Neural cell (in vitro differentiated cells): ENCODE measurements at regions not wholly inside any gene's neighbourhood (a gene's known extent, or its start where the extent isn't known, plus 50 kb on each side); places are given as distances from the start of the nearest gene placed in this dataset.

ENCODE experiments used
- H2AFZ ChIP-seq: fragments of 200-600, 300-800 bp; sonication (generic), shearing (Covaris generic); 2 replicates; pipeline ENCODE4 v1.6.0; 2014; ENCODE audit warnings: low read depth, mild to moderate bottlenecking, antibody characterized with exemption, low read length, moderate library complexity
- H3F3A ChIP-seq: fragments of 200-600 bp; shearing (Covaris generic); 2 replicates; pipeline ENCODE4 v1.6.1; 2016; ENCODE audit warnings: mild to moderate bottlenecking, moderate library complexity, mixed read lengths, antibody characterized with exemption, low read length; ENCODE audit not compliant: insufficient read depth, poor library complexity, severe bottlenecking
- H3K27ac ChIP-seq: fragments of 200-600, 300-800 bp; sonication (generic), shearing (Covaris generic); 2 replicates; pipeline ENCODE4 v1.5.1; 2014; ENCODE audit warnings: mild to moderate bottlenecking, low read length, moderate library complexity
- H3K27me3 ChIP-seq: fragments of 300-800, 200-600 bp; sonication (generic), shearing (Covaris generic); 2 replicates; pipeline ENCODE4 v1.6.0; 2014; ENCODE audit warnings: mild to moderate bottlenecking, low read depth, low read length, moderate library complexity; ENCODE audit not compliant: insufficient read depth
- H3K36me3 ChIP-seq: fragments of 300-800, 200-600 bp; sonication (generic), shearing (Covaris generic); 2 replicates; pipeline ENCODE4 v1.5.1; 2014; ENCODE audit warnings: mild to moderate bottlenecking, antibody characterized with exemption, low read length, moderate library complexity; ENCODE audit not compliant: insufficient read depth
- H3K4me2 ChIP-seq: fragments of 300-800, 200-600 bp; sonication (generic), shearing (Covaris generic); 2 replicates; pipeline ENCODE4 v1.6.0; 2014; ENCODE audit warnings: mild to moderate bottlenecking, low read length
- H3K4me3 ChIP-seq: fragments of 300-800, 200-600 bp; sonication (generic), shearing (Covaris generic); 2 replicates; pipeline ENCODE4 v1.5.1; 2014; ENCODE audit warnings: mild to moderate bottlenecking, low read length, moderate library complexity
- H3K79me2 ChIP-seq: fragments of 200-600 bp; shearing (Covaris generic); replicated peaks from 2 replicates; pipeline ENCODE4 v1.6.0; 2014; ENCODE audit warnings: mild to moderate bottlenecking, low read length, moderate library complexity; ENCODE audit not compliant: insufficient read depth
- H3K9ac ChIP-seq: fragments of 300-800, 200-600 bp; sonication (generic), shearing (Covaris generic); 2 replicates; pipeline ENCODE4 v1.6.1; 2016; ENCODE audit warnings: mild to moderate bottlenecking, low read length, mixed read lengths
- H3K9me2 ChIP-seq: fragments of 200-600 bp; shearing (Covaris generic); 2 replicates; pipeline ENCODE4 v1.6.1; 2016; ENCODE audit warnings: mild to moderate bottlenecking, low read length, mixed read lengths; ENCODE audit not compliant: insufficient read depth
- H3K9me3 ChIP-seq: fragments of 200-600, 300-800 bp; sonication (generic), shearing (Covaris generic); 2 replicates; pipeline ENCODE4 v1.6.1; 2016; ENCODE audit warnings: mild to moderate bottlenecking, mixed run types, low read length, moderate library complexity, mixed read lengths
- H4K20me1 ChIP-seq: fragments of 200-600 bp; shearing (Covaris generic); 2 replicates; pipeline ENCODE4 v1.6.1; 2016; ENCODE audit warnings: mild to moderate bottlenecking, mixed run types; ENCODE audit not compliant: insufficient read depth
- EP300 ChIP-seq: fragments of 450-650 bp; conservative IDR thresholded peaks from 2 replicates; pipeline ENCODE4 v1.6.1; 2014; ENCODE audit warnings: antibody characterized with exemption, mild to moderate bottlenecking, moderate library complexity; ENCODE audit not compliant: poor library complexity, severe bottlenecking
- EZH2 ChIP-seq: fragments of 200-600, 300-800 bp; shearing (Covaris generic), sonication (generic); IDR thresholded peaks from 2 replicates; pipeline ENCODE4 v1.6.1; 2014; ENCODE audit warnings: antibody characterized with exemption, low read length, borderline replicate concordance, mild to moderate bottlenecking; ENCODE audit not compliant: insufficient read depth, poor library complexity, severe bottlenecking
- MXI1 ChIP-seq: fragments of 450-650 bp; conservative IDR thresholded peaks from 2 replicates; pipeline ENCODE4 v1.6.1; 2014; ENCODE audit warnings: antibody characterized with exemption, mild to moderate bottlenecking; ENCODE audit not compliant: poor library complexity, severe bottlenecking
- POLR2AphosphoS5 ChIP-seq: IDR thresholded peaks from 2 replicates; pipeline ENCODE4 v1.6.1; 2012
- RAD21 ChIP-seq: fragments of 450-650 bp; conservative IDR thresholded peaks from 2 replicates; pipeline ENCODE4 v1.6.1; 2014; ENCODE audit warnings: antibody characterized with exemption, mild to moderate bottlenecking, moderate library complexity
- SMC3 ChIP-seq: fragments of 450-650 bp; conservative IDR thresholded peaks from 2 replicates; pipeline ENCODE4 v1.6.1; 2014; ENCODE audit warnings: antibody characterized with exemption, mild to moderate bottlenecking, moderate library complexity; ENCODE audit not compliant: poor library complexity
- TAF1 ChIP-seq: IDR thresholded peaks from 2 replicates; pipeline ENCODE4 v1.6.1; 2012; ENCODE audit warnings: low read depth
- TF ChIP-seq, protein P1 (sequence below): fragments of 450-650 bp; IDR thresholded peaks from 2 replicates; pipeline ENCODE4 v1.5.1; 2014; ENCODE audit warnings: antibody characterized with exemption, mild to moderate bottlenecking, moderate library complexity; ENCODE audit not compliant: poor library complexity, severe bottlenecking
- TF ChIP-seq, protein P2 (sequence below): IDR thresholded peaks from 2 replicates; pipeline ENCODE4 v1.6.1; 2012; ENCODE audit warnings: borderline replicate concordance

DNA sequence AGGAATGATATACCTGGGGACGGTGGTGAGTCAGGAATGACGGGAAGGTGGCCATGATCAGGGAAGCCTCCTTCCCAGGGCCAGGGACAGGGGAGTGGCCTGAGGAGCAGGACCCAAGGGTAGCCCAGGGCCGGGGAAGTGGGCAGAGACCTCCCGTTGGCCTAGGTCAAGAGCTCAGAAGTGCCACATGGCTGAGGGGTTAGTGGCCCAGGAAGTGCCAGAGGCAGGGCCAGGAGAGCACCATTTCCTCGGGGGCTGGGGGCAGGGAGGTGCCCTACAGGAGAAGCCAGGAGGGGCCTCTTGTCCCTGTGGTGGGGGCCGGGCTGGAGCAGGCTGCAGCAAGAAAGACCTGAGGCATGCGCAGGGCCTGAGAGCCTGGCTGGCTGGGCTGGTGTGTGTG, 152.3 kb upstream of the ZSWIM2 start:
- Histone ChIP-seq H3K4me2 (no peak overlapping the region), H3F3A (no peaks in the 10 kb centered on the region), H4K20me1 (no peaks in the 10 kb centered on the region), H3K79me2 (no peaks in the 10 kb centered on the region), H2AFZ (no peak overlapping the region), H3K27ac (no peak overlapping the region), H3K4me3 (no peak overlapping the region), H3K9me2 (no peaks in the 10 kb centered on the region), H3K9me3 (no peaks in the 10 kb centered on the region), H3K27me3 (no peaks in the 10 kb centered on the region), H3K36me3 (no peaks in the 10 kb centered on the region), H3K9ac (no peak overlapping the region)
- TF ChIP-seq MXI1 (no peak), TAF1 (no peak), EZH2 (no peak), RAD21 (no peak), SMC3 (no peak)
- TF ChIP-seq, protein P1, sequence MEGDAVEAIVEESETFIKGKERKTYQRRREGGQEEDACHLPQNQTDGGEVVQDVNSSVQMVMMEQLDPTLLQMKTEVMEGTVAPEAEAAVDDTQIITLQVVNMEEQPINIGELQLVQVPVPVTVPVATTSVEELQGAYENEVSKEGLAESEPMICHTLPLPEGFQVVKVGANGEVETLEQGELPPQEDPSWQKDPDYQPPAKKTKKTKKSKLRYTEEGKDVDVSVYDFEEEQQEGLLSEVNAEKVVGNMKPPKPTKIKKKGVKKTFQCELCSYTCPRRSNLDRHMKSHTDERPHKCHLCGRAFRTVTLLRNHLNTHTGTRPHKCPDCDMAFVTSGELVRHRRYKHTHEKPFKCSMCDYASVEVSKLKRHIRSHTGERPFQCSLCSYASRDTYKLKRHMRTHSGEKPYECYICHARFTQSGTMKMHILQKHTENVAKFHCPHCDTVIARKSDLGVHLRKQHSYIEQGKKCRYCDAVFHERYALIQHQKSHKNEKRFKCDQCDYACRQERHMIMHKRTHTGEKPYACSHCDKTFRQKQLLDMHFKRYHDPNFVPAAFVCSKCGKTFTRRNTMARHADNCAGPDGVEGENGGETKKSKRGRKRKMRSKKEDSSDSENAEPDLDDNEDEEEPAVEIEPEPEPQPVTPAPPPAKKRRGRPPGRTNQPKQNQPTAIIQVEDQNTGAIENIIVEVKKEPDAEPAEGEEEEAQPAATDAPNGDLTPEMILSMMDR, result no peak
- TF ChIP-seq, protein P2, sequence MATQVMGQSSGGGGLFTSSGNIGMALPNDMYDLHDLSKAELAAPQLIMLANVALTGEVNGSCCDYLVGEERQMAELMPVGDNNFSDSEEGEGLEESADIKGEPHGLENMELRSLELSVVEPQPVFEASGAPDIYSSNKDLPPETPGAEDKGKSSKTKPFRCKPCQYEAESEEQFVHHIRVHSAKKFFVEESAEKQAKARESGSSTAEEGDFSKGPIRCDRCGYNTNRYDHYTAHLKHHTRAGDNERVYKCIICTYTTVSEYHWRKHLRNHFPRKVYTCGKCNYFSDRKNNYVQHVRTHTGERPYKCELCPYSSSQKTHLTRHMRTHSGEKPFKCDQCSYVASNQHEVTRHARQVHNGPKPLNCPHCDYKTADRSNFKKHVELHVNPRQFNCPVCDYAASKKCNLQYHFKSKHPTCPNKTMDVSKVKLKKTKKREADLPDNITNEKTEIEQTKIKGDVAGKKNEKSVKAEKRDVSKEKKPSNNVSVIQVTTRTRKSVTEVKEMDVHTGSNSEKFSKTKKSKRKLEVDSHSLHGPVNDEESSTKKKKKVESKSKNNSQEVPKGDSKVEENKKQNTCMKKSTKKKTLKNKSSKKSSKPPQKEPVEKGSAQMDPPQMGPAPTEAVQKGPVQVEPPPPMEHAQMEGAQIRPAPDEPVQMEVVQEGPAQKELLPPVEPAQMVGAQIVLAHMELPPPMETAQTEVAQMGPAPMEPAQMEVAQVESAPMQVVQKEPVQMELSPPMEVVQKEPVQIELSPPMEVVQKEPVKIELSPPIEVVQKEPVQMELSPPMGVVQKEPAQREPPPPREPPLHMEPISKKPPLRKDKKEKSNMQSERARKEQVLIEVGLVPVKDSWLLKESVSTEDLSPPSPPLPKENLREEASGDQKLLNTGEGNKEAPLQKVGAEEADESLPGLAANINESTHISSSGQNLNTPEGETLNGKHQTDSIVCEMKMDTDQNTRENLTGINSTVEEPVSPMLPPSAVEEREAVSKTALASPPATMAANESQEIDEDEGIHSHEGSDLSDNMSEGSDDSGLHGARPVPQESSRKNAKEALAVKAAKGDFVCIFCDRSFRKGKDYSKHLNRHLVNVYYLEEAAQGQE, result no peak

DNA sequence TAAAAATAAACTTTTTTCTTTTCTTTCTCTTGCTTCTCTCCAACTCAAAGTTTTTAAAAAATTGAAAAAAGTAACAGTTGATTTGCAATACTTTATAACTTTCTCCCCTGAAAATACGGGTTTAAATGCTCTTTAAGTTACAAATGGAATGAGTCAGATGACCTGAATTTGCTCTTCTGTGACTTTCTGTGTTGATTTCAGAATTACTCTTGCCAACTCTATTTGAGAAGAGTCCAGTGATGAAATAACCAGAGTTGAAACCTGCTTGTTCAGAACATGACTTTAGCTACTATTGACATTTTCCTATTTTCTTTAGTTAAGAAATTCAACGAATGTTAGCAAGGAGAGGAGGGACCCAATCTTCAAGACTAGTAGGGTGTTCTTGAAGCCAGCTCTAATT, 146.1 kb upstream of the ZSWIM2 start:
- H3K27me3 ChIP-seq, result no peaks in the 10 kb centered on the region
- no peaks in the 10 kb centered on the region for H4K20me1 ChIP-seq
- no peak overlapping the region for H3K9ac ChIP-seq
- H3K79me2 ChIP-seq, result no peaks in the 10 kb centered on the region
- H2AFZ ChIP-seq, result no peak overlapping the region
- no peak for TF ChIP-seq EZH2
- TF ChIP-seq SMC3, result no peak
- no peak for TF ChIP-seq TAF1
- no peak for TF ChIP-seq POLR2AphosphoS5
- TF ChIP-seq, protein P2, result no peak
- no peak for TF ChIP-seq EP300
- TF ChIP-seq, protein P1, result no peak
- TF ChIP-seq RAD21, result no peak
- no peak for TF ChIP-seq MXI1
- H3K27ac ChIP-seq, result no peak overlapping the region
- H3F3A ChIP-seq, result no peaks in the 10 kb centered on the region
- no peaks in the 10 kb centered on the region for H3K36me3 ChIP-seq
- no peak overlapping the region for H3K4me2 ChIP-seq
- H3K9me2 ChIP-seq, result no peaks in the 10 kb centered on the region
- H3K4me3 ChIP-seq, result no peak overlapping the region
- no peaks in the 10 kb centered on the region for H3K9me3 ChIP-seq
